Heart left ventricle (tissue), 13 donors: ENCODE measurements at regions not wholly inside any gene's neighbourhood (a gene's known extent, or its start where the extent isn't known, plus 50 kb on each side); places are given as distances from the start of the nearest gene placed in this dataset.

Experiments used
- CTCF ChIP-seq, 12 donors: fragments of 200-600 bp; sonication (generic) in 4 of 12; IDR thresholded peaks; one replicate each; pipeline versions ENCODE4 v1.5.0 to v1.8.0; 2018 to 2022; ENCODE audit warnings: antibody characterized with exemption in 12 of 12, mild to moderate bottlenecking in 5 of 12
- POLR2A ChIP-seq, 2 donors: fragments of 450-650 bp; IDR thresholded peaks; one replicate each; pipeline ENCODE4 v1.6.1; 2017; ENCODE audit warnings: antibody characterized with exemption in 2 of 2, mild to moderate bottlenecking in 2 of 2, moderate library complexity in 2 of 2
- donor health status: ischemic (EF 13 %, LVEDD 7.1; RV severe dilation, severe dysfunction).
- donor health status: DM: no; HTN: yes; CAD: no.
- donor health status: DM: no; HTN: no; CAD: no.
- donor health status: ischemic (EF 25% LVEDD 6.9; RV normal size, moderate dysfunction).
- donor health status: ischemic (EF 25% LVEDD 5.7; RV mildly dilated, moderate dysfunction).
- donor health status: ischemic (EF 35%, LVEDD 5.7; RV mildly dilated, moderate dysfunction).
- donor health status: nonischemic (EF 11% LVEDD 7.7; RV severe dilation, severe dysfunction).
- donor health status: DM: yes; HTN: yes; CAD: no.
- donor health status: PGD.
- donor health status: ischemic (EF 29% LVEDD 5.4; RV normal size, mild dysfunction).
- donor health status: nonischemic (EF 23%, LVEDD 6.1; RV moderate dilation, normal function).

GRCh38 chr5:51449026-51449425, 65.8 kb downstream of the ISL1 start:
- no peak for TF ChIP-seq CTCF (IDR thresholded peaks at IDR 0.05)
- no peak for TF ChIP-seq POLR2A (IDR thresholded peaks at IDR 0.05)
